GM19240 (cell line): ENCODE measurements at regions not wholly inside any gene's neighbourhood (a gene's known extent, or its start where the extent isn't known, plus 50 kb on each side); places are given as distances from the start of the nearest gene placed in this dataset.
A peak's percentile ranks its signal among the peaks of the same experiment; 100 is the strongest.

Source experiments
- DNase-seq: peaks from one replicate; pipeline ENCODE4 v3.0.0; 2011; ENCODE audit warnings: low spot score; ENCODE audit not compliant: insufficient read length

DNA sequence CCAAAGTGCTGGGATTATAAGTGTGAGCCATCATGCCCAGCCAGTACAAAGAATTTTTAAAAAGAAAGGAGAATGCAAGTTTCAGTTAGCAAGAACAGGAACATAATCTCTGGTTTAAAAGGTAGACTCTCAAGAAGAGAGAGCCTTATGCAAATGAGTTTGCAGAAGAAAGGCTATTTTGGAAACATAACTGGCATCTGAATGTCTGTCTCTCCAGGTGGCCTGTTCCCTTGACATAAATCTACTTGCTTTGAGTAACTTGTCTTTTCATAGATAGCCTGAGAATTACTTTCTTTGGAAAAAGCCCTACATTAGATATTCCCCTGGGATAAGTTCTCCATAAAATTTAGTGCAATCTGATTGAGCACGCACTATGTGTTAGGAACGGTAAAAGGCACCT, 109.6 kb downstream of the ICOS start:
- no peak for DNase-seq

DNA sequence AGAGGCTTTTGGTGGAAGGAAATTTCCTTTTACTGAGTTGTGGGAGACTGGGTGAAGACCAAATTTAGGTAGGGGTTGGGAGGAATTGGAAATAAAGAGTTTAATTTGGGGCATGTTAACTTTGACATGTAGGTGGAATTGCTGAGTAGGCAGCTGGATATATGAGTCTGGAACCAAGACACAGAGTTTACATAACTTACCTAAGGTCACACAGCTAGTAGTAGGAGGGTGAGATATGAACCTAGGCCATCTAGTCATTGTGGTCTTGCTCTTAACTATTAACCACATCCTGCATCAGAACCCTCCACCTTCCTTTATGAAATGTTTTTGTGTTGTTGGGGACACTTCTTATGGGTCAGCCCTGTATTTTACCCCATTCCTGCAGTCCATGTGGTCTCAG, 113.1 kb downstream of the ICOS start:
- DNase-seq = no peak

GRCh38 chr2:204050681-204051080, 114.1 kb downstream of the ICOS start:
- no peak for DNase-seq

GRCh38 chr2:204051476-204051875, 114.9 kb downstream of the ICOS start:
- DNase-seq = no peak

- no peak for DNase-seq
Measured at GRCh38 chr2:204051984-204052556, 115.5 kb downstream of the ICOS start.

DNA sequence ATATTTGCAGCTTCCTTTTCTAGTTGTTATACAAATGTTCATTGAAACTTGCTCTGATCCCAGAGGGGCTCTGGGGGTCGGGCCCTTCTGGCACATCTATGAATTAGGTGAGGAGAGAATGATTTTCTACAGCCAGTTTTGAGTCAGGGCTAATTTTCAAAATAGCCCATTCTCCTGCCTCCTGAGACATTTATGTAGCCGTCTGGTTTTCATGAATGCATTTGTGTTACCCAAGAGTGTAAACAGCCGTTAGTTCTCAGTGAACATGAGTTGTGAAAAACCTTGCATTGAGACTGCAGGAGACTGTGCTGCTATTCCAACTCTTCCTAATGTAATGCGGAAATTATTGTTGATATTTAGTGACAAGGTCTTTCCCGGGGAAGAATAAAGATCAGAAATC, 122.5 kb downstream of the ICOS start:
- DNase-seq = no peak

DNA sequence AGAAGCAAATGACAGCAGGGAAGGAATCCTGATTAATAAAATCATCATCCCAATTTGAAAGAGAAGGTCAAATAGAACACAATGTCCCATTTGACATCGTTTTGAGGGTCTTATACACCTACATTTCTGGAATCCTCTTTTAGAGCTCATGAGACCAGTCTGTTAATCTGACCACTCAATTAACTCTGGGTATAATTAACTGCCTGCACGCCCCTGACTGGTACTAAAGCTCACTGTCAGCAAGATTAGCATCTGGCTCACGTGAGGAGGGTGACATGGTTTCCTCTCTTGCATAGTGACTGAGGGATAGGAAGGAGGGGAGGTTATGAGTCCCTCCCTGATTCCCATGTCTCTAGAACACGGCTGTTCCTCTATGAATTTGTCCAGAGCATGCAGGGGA, 124.3 kb downstream of the ICOS start:
- no peak for DNase-seq

DNA sequence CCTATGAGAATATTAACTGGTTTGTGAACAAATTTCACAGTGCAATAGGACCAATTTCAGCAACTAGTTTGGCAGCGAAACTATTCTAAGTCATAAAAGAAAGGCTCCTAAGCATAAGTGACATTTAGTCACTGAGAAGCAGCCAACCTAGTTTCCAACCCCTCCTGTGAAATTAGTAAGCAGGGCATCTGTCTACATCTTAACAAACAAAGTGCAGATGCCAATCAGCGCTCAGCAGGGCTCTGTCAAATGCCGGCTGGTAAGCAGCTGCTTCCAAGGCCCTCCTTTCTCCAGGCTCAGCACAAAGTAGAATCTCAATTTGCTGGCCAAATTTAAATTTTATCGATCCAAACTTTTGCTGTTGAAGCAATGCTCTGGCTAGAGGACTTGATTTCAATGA, 124.7 kb downstream of the ICOS start:
- no peak for DNase-seq

GRCh38 chr2:204064119-204064518, 127.6 kb downstream of the ICOS start:
- DNase-seq = no peak

DNA sequence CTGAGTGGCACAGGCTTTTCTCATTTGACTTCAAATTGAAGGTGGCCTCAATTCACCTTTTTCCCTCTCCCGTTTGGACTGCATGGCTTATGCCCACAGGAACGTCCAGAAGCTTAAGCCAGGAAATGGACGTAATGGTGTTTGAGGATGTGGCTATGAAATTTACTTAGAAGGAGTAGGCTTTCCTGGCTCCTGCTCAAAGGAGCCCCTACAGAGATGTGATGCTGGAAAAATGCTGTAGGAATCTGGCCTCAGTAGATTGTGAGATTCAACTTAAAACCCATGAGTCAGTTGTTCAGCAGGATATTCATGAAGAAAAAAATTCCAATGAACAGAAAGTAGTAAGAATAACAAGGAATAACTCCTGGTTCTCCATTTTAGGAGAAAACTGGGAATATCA, 129.0 kb downstream of the ICOS start:
- DNase-seq = no peak

DNA sequence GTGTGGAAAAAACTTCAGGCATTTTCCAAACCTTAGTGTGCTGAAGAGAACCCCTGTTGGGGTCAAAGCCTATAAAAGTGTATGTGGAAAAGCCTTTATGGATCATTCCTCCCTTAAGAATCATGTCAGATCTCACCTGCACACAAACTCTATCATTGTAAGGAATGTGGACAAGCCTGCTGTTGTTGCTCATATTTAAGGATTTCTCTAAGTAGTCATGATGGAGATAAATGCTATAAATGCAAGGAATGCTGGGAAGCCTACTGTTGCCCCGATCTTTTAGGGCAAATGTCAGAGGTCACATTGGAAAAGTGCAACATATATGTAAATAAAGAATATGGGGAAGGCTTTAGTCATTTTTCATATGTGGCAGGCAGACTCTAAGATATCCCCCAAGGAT, 129.5 kb downstream of the ICOS start:
- no peak for DNase-seq

GRCh38 chr2:204069804-204070203, 133.2 kb downstream of the ICOS start:
- no peak for DNase-seq

DNA sequence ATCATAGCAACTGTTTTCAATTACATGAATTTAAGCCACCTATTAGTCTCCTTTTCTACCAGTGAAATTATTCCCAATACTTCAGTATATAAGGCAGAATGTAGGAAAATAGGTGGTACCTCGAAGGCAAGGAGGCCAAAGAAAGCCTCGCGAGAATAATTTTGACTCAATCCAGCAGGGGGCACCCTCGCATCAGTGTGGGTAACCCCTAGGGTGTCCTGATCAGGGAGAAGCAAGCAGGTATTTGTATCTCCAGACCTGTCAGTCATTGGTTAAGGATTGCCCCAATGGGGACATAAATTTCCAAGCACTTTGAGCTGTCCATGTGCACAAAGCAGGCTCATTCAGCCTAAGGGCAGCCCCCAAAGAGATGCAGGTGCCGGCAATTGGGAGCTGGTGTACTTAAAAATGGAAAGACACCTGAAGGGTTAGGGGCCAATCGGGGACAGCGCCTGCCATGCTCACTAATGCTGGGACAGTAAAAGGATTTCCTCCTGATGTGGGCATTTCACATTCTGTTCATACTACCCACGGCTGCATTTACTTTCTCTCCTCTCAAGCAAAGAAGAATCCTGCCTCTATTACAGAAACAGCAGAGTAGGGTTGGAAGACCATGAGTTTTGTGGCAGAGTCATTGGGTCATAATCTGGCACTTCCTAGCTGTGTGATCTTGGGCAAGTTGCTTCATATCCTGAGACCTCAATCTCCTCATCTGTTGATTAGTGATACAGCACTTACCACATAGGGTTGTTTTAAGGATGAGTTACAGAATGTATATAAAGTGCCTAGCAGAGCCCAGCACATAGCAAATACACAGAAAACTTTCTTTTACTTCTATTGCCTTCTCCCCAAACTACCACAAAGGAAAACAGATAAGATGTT, 136.1 kb downstream of the ICOS start:
- DNase-seq = peak; percentile 34

GRCh38 chr2:204074456-204074855, 137.9 kb downstream of the ICOS start:
- no peak for DNase-seq

- no peak for DNase-seq
Measured at GRCh38 chr2:204078003-204078698, 141.6 kb downstream of the ICOS start.

- DNase-seq = no peak
Measured at GRCh38 chr2:204081487-204082425, 145.2 kb downstream of the ICOS start.

DNA sequence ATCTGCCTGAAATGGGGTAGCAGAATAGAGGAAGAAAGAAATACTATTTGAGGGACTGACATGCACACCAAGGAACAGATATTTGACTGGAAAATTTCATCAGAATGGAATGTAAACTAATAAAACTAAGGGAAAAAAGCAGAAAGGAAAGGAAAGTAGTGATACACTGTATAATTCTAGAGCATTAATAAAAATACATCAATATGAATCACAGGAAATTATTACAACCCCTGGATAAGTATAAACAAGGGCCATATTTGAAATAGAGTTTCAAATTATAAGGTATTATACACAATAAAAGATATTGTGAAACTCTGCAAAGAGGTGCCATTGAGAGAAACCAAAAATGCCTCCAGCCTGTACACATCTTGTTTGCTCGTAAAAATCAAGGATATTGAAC, 149.6 kb downstream of the ICOS start:
- no peak for DNase-seq

DNA sequence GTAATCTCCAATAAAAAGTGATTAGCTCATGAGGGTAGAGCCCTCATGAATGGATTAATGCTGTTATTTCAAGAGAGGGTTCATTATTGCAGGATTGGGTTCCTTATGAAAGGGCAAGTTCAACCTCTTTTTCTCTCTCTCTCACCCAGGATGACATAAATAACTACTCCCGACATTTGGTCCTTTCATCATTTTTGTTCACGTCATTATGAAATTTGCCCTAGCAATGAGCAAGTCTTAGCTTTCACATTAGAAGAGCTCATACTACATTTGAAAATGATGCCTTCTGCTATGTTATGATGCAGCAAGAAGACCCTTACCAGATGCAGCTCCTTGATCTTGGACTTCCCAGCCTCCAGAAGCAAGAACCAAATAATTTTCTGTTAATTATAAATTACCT, 152.5 kb downstream of the ICOS start:
- no peak for DNase-seq

GRCh38 chr2:204089574-204089973, 153.0 kb downstream of the ICOS start:
- no peak for DNase-seq

- no peak for DNase-seq
Measured at GRCh38 chr2:204090021-204090420, 153.5 kb downstream of the ICOS start.

- DNase-seq = no peak
Measured at GRCh38 chr2:204104811-204105210, 168.2 kb downstream of the ICOS start.
